Activated T-helper 17 cell treated with anti-CD3 and anti-CD28 coated beads, Interleukin-2, amount 50 U/mL, for 72 hours (primary cell): ENCODE measurements at regions not wholly inside any gene's neighbourhood (a gene's known extent, or its start where the extent isn't known, plus 50 kb on each side); places are given as distances from the start of the nearest gene placed in this dataset.
"Not testable (repeated sequence)": the region's sequence is repeated elsewhere in the genome, so short reads cannot be mapped to it uniquely, and the experiment has no call there.

Experiments
- ATAC-seq: fragments of 150-1000 bp; cut with Tn5 transposase; replicated peaks from 2 replicates; pipeline ENCODE4 v1.10.0; 2021; ENCODE audit warnings: mild to moderate bottlenecking, moderate library complexity
- H3K27ac Mint-ChIP-seq: one replicate; pipeline ENCODE4 v1.8.0; 2022; ENCODE audit warnings: mixed read lengths
- H3K27me3 Mint-ChIP-seq: one replicate; pipeline ENCODE4 v1.8.0; 2022; ENCODE audit warnings: mixed read lengths
- H3K36me3 Mint-ChIP-seq: one replicate; pipeline ENCODE4 v1.8.0; 2022; ENCODE audit warnings: low read depth, mild to moderate bottlenecking, mixed read lengths
- H3K4me1 Mint-ChIP-seq: one replicate; pipeline ENCODE4 v1.8.0; 2022; ENCODE audit warnings: mixed read lengths
- H3K4me3 Mint-ChIP-seq: one replicate; pipeline ENCODE4 v1.8.0; 2022; ENCODE audit warnings: mild to moderate bottlenecking, mixed read lengths
- H3K9me3 Mint-ChIP-seq: one replicate; pipeline ENCODE4 v1.8.0; 2022; ENCODE audit warnings: mixed read lengths

DNA sequence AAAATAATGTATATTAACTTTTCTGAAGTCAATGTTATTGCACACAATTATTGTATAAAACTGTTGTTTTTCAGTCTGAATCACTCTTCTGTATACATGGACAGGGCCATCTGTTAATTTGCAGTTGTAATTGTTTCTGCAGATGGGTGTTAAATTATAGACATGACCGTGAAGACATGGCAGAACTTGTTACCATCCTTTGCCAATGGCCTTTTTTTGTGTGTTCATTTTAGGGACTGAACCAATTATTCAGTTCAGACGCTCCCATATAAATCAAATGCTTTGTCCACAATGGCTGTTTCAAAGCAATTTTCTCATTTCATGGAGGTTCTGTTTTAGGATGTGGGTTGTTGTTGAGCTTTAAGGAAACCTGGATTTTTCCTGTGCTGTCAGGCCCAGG is 533.7 kb downstream of the DOK5 start:
- H3K9me3 Mint-ChIP-seq = peaks cover 8% of the 10 kb centered on the region
- H3K36me3 Mint-ChIP-seq = no peaks in the 10 kb centered on the region
- ATAC-seq = no peak
- H3K4me1 Mint-ChIP-seq = no peaks in the 10 kb centered on the region
- no peak overlapping the region for H3K27ac Mint-ChIP-seq
- H3K27me3 Mint-ChIP-seq = no peaks in the 10 kb centered on the region
- H3K4me3 Mint-ChIP-seq = no peak overlapping the region

DNA sequence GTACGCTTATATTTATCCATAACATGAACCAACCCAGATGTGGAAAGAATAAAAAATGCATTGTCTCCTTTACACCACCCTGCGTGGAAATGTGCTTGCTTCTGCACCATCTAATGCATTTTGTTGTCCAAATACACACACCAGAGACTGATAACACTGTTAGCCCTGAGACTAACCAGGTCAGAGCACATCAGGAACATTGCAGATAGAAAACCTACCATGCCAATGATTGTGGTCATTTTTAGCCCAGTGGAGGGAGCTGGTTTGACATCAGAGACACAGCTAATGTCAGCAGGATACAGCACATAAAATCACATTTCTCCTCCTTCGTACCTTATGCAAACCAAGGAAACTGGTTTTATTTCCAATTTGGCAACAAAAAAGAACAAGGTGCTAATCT is 528.7 kb downstream of the DOK5 start:
- Mint-ChIP-seq H3K27ac (no peak overlapping the region), H3K36me3 (no peaks in the 10 kb centered on the region), H3K27me3 (no peaks in the 10 kb centered on the region), H3K4me3 (no peak overlapping the region), H3K4me1 (no peaks in the 10 kb centered on the region), H3K9me3 (peaks cover 14% of the 10 kb centered on the region)
- no peak for ATAC-seq

DNA sequence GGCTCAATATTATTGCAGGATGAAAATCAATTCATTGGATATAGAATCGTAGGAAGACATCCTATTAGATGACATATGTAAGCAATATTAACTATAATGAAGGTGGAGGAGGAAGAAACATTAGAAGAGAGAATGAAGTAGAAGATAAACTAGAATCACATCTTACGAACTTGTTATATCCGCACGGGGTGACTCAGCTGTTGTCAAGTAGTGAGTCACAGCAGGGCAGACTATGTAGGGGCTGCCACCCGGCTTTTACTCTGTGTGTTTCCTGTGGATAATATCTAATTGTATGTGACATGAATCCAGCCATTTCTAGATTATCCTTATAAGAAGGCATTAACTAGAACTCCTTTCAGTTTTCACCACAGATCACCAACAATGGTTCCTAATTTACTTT is 520.2 kb downstream of the DOK5 start:
- Mint-ChIP-seq H3K4me1 (no peaks in the 10 kb centered on the region), H3K36me3 (no peaks in the 10 kb centered on the region), H3K27me3 (no peaks in the 10 kb centered on the region), H3K9me3 (peaks cover 14% of the 10 kb centered on the region), H3K4me3 (no peak overlapping the region), H3K27ac (no peak overlapping the region)
- no peak for ATAC-seq

DNA sequence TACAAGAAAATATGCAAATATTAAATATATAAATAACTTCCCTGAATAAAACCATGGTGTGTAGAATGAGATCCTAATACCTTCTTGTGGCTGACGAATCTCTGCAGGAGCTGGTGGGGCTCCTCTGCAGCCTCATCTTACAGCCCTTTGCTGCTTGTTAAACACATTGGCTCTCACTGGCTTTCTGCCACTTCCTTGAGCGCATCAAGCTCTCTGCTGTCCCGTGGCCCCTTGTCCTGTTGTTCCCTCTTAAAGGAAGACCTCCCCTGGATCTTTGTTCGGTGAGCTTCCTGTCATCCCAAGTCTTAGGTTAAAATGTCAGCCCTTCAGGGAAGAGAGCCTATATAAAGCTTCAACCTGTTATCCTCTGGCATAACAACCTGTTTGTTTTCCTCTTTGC is 519.6 kb downstream of the DOK5 start:
- H3K4me1 Mint-ChIP-seq = no peaks in the 10 kb centered on the region
- H3K9me3 Mint-ChIP-seq = peaks cover 14% of the 10 kb centered on the region
- no peaks in the 10 kb centered on the region for H3K36me3 Mint-ChIP-seq
- no peak for ATAC-seq
- H3K4me3 Mint-ChIP-seq = no peak overlapping the region
- no peak overlapping the region for H3K27ac Mint-ChIP-seq
- H3K27me3 Mint-ChIP-seq = no peaks in the 10 kb centered on the region

DNA sequence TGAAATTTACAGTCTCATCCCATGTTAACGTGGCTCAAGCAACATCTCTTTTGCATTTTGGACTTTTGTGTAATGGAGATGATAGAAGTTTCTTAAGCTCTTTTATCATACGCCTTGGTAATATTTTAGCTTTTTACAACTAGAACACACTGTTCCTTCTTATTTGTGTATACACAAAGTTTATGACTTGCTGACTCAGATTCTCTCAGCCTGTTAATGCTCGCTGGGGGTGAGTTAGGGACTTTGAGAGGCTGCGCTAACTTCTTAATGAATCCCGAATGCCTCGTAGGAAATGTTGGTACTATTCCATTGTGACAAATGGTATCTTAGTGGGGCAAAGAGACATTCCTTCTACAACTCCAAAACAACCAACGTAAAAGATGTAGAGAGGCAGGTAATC is 509.7 kb downstream of the DOK5 start:
- H3K27me3 Mint-ChIP-seq = no peaks in the 10 kb centered on the region
- ATAC-seq = no peak
- no peak overlapping the region for H3K4me3 Mint-ChIP-seq
- H3K36me3 Mint-ChIP-seq = no peaks in the 10 kb centered on the region
- H3K9me3 Mint-ChIP-seq = no peaks in the 10 kb centered on the region
- H3K4me1 Mint-ChIP-seq = no peaks in the 10 kb centered on the region
- no peak overlapping the region for H3K27ac Mint-ChIP-seq

DNA sequence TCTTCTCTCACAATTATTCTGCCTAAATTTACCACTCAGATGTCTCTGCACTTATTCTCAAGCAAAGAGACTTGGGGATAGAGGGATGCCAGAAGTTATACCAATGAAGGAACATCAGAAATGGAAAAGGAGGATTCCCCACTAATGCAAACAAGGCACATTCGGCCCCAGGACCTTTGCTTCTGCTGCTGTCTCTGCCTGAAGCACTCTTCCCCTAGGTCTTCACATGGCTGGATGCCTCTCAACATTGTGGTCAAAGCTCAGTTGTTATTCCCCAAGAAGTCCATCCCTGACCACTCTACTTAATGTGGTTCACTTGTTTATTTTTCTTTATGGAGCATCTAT is 508.7 kb downstream of the DOK5 start:
- Mint-ChIP-seq H3K27ac (no peak overlapping the region), H3K4me1 (no peaks in the 10 kb centered on the region), H3K4me3 (no peak overlapping the region), H3K27me3 (no peaks in the 10 kb centered on the region), H3K9me3 (no peaks in the 10 kb centered on the region), H3K36me3 (no peaks in the 10 kb centered on the region)
- ATAC-seq = no peak

DNA sequence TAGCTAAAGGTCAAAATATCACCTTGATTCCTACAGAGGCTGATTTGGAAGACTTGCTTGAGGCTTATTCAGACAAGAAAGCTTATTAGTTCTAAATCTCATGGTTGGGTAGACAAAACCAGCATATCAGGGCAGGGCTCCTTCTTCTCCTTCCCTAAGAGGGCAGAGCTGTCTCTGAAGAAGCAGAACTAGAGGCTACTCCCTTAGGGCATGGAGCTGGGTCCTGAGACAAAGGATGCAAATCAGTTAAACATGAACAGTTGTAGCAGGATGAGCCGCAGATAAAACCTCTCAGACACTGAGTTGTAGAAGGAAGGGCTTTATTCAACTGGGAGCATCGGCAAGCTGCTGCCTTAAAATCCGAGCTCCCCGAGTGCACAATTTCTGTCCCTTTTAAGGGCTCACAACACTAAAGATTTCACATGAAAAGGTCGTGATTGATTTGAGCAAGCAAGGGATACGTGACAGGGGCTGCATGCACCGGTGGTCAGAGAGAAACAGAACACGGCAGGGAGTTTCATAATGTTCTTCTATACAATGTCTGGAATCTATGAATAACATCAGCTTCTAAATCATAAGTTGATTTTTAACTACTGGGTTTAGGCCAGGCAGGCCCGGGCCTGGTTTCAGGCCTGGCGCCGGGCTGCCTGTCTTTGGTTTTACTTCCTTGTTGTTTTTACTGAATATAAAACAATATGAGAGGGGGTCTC is 508.2 kb downstream of the DOK5 start:
- not testable (repeated sequence) for ATAC-seq, H3K27ac Mint-ChIP-seq, H3K4me3 Mint-ChIP-seq, H3K9me3 Mint-ChIP-seq, H3K36me3 Mint-ChIP-seq, H3K4me1 Mint-ChIP-seq, H3K27me3 Mint-ChIP-seq

DNA sequence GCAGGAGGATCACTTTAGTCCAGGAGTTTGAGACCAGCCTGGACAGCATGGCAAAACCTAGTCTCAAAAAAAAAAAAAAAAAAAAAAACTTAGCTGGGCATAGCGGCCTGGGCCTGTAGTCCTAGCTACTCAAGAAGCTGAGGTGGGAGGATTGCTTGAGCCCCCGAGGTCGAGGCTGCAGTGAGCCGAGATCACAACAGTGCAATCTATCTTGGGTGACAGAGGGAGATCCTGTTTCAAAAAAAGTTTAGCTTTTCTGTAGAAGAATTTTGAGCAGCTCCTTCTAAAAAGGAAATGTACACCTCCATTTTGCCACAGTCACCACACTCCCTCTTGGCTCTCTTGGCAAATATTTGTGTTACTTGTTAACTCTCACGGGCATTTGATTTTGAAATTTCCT is 505.8 kb downstream of the DOK5 start:
- H3K9me3 Mint-ChIP-seq = no peaks in the 10 kb centered on the region
- H3K36me3 Mint-ChIP-seq = no peaks in the 10 kb centered on the region
- no peak for ATAC-seq
- no peaks in the 10 kb centered on the region for H3K27me3 Mint-ChIP-seq
- H3K4me3 Mint-ChIP-seq = no peak overlapping the region
- no peaks in the 10 kb centered on the region for H3K4me1 Mint-ChIP-seq
- H3K27ac Mint-ChIP-seq = no peak overlapping the region

DNA sequence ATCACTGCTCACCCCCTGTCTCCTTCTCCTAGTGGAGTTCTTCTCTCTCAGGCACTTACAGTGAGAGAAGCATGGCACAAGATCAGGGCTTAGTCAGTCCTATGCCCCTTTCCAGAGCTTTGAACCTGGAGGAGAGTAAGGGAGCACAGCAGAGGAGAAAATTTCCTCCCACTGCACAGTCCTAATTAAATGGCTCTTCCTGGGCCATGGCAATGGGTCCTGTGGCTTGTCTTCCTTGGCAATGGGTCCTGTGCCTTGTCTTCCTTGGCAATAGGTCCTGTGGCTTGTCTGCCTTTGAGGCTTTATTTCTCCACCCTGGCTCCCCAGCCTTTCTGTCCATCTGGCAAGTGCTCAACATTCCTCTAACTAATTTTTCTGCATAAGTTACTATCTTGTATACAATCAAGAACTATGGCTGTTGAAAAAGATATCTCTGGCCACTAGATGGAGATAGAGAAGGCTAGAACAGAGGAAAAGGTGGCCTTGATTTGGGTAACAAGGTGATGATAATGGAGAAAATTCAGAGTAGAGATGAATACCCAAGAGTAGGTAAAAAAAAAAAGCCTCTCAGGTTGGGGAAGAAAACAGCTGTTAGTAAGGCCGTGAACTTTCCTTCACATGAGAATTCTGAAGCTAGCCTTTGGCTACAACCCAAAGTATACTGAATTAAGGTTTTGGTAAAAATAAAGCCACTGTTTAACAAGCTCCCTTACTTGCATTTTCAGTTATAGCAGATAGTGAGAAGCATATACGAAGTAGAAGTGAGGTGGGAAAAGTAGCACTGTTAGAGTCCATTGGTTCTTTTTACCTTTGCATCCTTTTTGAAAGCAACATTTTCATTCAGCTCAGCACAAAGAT is 504.9 kb downstream of the DOK5 start:
- H3K27me3 Mint-ChIP-seq = no peaks in the 10 kb centered on the region
- no peaks in the 10 kb centered on the region for H3K4me1 Mint-ChIP-seq
- no peaks in the 10 kb centered on the region for H3K36me3 Mint-ChIP-seq
- no peaks in the 10 kb centered on the region for H3K9me3 Mint-ChIP-seq
- ATAC-seq = no peak
- no peak overlapping the region for H3K27ac Mint-ChIP-seq
- H3K4me3 Mint-ChIP-seq = no peak overlapping the region

DNA sequence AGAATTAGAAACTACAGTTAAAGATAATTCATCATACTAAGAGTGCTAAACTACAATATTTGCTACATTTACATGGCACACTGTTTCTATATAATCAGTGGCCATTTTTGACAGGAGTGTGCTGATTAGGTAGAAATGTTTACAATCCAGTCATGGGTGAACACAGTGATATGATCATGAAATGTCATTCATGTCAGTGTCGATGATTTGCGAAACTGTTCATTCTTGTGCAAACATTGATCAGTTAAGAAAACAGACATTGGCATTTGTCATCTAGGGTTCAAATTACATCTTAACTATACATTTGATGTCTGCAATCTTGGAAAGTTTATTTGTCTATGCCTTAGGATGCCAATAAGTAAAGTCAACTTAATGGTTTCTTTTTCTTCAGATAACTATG is 474.9 kb downstream of the DOK5 start:
- Mint-ChIP-seq H3K9me3 (peaks cover 6% of the 10 kb centered on the region), H3K27ac (no peak overlapping the region), H3K4me1 (no peaks in the 10 kb centered on the region), H3K27me3 (no peaks in the 10 kb centered on the region), H3K4me3 (no peak overlapping the region), H3K36me3 (no peaks in the 10 kb centered on the region)
- no peak for ATAC-seq

DNA sequence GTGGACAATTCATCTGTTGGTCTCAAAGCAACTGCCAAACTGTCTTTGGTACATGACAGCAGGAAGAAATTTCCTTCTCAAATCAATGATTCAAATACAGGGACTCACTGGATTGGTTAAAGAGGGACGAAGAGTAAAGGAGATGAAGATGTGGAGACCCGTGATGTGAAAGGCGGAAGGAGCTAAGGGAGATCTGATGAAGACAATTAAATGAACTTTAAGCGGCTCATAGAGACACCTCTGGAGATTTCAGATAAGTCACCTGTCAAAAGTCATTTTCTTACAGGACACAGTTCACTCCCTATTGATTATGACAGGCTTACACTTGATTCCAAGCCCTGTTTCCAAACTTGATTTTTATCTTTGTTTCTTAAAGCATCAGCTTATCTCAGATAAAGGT is 466.3 kb downstream of the DOK5 start:
- Mint-ChIP-seq H3K9me3 (peaks cover 3% of the 10 kb centered on the region), H3K36me3 (no peaks in the 10 kb centered on the region), H3K4me3 (no peak overlapping the region), H3K4me1 (no peaks in the 10 kb centered on the region), H3K27ac (no peak overlapping the region), H3K27me3 (no peaks in the 10 kb centered on the region)
- ATAC-seq = no peak

DNA sequence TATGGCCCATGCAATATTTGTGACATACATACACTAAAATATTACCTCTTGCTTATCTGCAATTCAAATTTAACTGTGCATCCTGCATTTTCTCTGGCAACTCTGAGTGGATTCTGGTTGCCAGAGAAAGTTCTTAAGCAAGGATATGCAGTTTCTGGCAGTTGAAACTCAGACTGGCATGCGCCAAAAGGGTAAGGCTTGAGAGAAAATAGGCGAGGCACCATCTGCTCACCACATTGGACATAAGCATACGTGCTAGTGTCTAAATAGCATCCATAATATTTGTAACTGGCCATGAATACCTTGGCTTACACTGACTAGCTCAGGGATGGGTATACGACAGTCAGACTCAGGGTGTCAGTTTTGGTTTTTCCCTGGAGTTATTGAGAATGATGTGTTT is 465.1 kb downstream of the DOK5 start:
- H3K27me3 Mint-ChIP-seq = no peaks in the 10 kb centered on the region
- H3K4me1 Mint-ChIP-seq = no peaks in the 10 kb centered on the region
- ATAC-seq = no peak
- H3K36me3 Mint-ChIP-seq = no peaks in the 10 kb centered on the region
- peaks cover 3% of the 10 kb centered on the region for H3K9me3 Mint-ChIP-seq
- H3K4me3 Mint-ChIP-seq = no peak overlapping the region
- no peak overlapping the region for H3K27ac Mint-ChIP-seq

DNA sequence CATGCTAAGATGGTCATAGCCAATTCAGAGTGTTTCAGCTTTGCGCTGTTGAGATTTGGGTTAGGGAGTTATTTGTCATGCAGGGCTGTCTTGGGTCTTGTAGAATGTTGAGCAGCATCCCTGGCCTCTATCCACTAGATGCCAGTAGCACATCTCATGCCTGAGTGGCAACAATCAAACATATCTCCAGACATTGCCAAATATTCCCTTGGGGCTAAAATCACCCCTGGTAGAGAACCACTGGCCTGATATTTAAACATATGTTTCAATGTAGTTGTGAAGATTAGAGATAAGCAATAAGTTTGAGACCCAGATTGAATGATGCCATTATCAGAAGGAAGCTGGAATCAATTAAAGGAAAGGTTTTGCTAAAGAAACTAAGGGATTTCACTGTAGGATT is 463.3 kb downstream of the DOK5 start:
- no peak for ATAC-seq
- no peaks in the 10 kb centered on the region for H3K36me3 Mint-ChIP-seq
- peaks cover 3% of the 10 kb centered on the region for H3K9me3 Mint-ChIP-seq
- no peak overlapping the region for H3K27ac Mint-ChIP-seq
- H3K27me3 Mint-ChIP-seq = no peaks in the 10 kb centered on the region
- H3K4me3 Mint-ChIP-seq = no peak overlapping the region
- no peaks in the 10 kb centered on the region for H3K4me1 Mint-ChIP-seq

DNA sequence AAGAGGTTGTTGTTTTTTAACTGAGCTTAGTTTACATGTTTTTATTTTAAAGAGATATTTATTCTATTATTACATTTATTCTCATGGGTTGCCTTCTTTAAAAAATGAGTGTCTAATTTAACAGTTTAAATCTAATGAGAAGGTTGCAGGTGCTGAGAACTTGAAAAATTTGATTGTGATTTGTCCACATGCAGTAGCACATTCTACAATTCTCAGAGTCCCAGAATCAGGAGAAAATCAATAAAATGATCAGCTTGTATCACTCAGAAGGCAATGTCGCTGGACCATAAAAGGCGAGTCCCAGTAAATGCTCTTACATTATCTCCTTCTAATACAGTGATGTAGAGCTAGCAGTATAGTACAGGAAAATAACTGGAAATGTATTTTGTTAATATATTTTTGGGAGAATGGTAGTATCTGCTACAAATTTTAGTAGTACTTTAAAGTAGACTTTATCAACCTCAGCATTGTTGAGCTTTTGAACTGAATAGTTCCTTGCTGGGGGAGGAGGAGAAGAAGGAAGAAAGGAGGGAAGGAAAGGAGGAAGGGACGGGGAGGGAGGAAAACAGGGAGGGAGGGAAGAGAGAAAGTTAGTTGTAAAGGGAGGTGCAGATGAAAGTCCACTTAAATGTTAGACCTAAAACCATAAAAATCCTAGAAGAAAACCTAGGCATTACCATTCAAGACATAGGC is 458.0 kb downstream of the DOK5 start:
- peaks cover 18% of the 10 kb centered on the region for H3K9me3 Mint-ChIP-seq
- no peaks in the 10 kb centered on the region for H3K4me1 Mint-ChIP-seq
- H3K27me3 Mint-ChIP-seq = no peaks in the 10 kb centered on the region
- no peak overlapping the region for H3K27ac Mint-ChIP-seq
- ATAC-seq = no peak
- no peaks in the 10 kb centered on the region for H3K36me3 Mint-ChIP-seq
- no peak overlapping the region for H3K4me3 Mint-ChIP-seq

DNA sequence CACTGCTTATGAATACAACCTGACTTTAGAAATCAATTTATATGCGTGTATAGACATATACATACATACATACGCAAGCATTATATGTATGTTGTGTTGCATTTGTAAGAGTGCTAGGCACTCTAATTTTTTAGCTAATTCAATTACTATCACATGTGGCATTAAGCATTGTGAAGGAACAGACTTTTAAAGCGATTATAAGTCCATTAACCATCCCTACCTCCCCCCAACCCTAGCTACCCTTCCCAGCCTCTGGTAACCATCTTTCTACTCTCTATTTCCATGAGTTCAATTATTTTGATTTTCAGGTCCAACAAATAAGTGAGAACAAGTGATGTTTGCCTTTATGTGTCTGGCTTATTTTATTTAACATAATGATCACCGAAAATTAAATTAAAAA is 453.8 kb downstream of the DOK5 start:
- no peaks in the 10 kb centered on the region for H3K36me3 Mint-ChIP-seq
- no peaks in the 10 kb centered on the region for H3K27me3 Mint-ChIP-seq
- no peak for ATAC-seq
- H3K27ac Mint-ChIP-seq = no peak overlapping the region
- H3K4me1 Mint-ChIP-seq = no peaks in the 10 kb centered on the region
- peaks cover 18% of the 10 kb centered on the region for H3K9me3 Mint-ChIP-seq
- no peak overlapping the region for H3K4me3 Mint-ChIP-seq
